Large intestine (tissue), 3 donors: ENCODE measurements at regions not wholly inside any gene's neighbourhood (a gene's known extent, or its start where the extent isn't known, plus 50 kb on each side); places are given as distances from the start of the nearest gene placed in this dataset.

Source experiments
- DNase-seq, 2 donors: peaks; one replicate each; pipeline versions ENCODE4 v3.0.0 to v3.0.0-alpha.2; 2013
- H3K27ac ChIP-seq: one replicate; pipeline ENCODE4 v1.5.1; 2013; ENCODE audit warnings: low read length
- H3K27me3 ChIP-seq: 2 replicates; pipeline ENCODE4 v1.6.1; 2013; ENCODE audit warnings: low read length; ENCODE audit not compliant: control insufficient read depth, insufficient read depth
- H3K36me3 ChIP-seq: 2 replicates; pipeline ENCODE4 v1.6.1; 2013; ENCODE audit warnings: low read length; ENCODE audit not compliant: control insufficient read depth, insufficient read depth
- H3K4me1 ChIP-seq: one replicate; pipeline ENCODE4 v1.6.1; 2013; ENCODE audit warnings: low read length; ENCODE audit not compliant: control insufficient read depth, insufficient read depth
- H3K4me3 ChIP-seq: one replicate; pipeline ENCODE4 v1.5.1; 2013; ENCODE audit warnings: low read length
- H3K9me3 ChIP-seq: one replicate; pipeline ENCODE4 v1.6.1; 2013; ENCODE audit warnings: mild to moderate bottlenecking, low read depth, low read length, moderate library complexity; ENCODE audit not compliant: control insufficient read depth
- WGBS: methylation state at CpG from one replicate; pipeline ENCODE4 v1.1.5; 2013; ENCODE audit warnings: low lambda C conversion rate; ENCODE audit not compliant: insufficient coverage; 5-methylcytosine and 5-hydroxymethylcytosine counted together

DNA sequence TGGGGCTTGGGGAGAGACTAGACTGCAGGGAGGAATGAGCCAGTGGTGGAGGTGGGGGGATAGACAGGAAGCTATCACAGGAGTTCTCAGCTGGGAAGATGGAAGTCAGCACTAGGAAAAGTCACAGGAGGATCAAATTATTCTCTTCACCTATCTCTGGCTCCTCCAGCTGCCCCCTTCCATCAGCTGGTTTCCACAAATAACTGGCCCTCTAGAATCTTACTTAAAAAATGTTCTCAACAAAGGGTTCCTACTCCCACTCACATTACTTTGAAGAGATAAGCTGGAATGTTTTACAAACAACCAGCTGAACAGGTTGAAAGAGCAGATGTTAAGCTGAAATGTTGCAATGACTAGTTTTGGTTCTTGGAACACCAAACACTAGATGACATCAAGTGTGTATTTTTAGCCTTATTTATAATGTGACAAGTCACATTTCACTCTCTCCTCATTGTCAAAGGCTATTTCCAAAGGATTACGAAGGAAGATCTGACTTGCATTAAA lies 102.7 kb upstream of the AADACL2 start:
- H3K27ac ChIP-seq = no peak overlapping the region
- no peak for DNase-seq
- H3K4me1 ChIP-seq = no peaks in the 10 kb centered on the region
- H3K4me3 ChIP-seq = no peak overlapping the region
- no peaks in the 10 kb centered on the region for H3K27me3 ChIP-seq
- H3K36me3 ChIP-seq = no peaks in the 10 kb centered on the region
- no CpG with 5 or more reads among the region's 1 CpG for whole genome bisulfite sequencing
- H3K9me3 ChIP-seq = no peaks in the 10 kb centered on the region

DNA sequence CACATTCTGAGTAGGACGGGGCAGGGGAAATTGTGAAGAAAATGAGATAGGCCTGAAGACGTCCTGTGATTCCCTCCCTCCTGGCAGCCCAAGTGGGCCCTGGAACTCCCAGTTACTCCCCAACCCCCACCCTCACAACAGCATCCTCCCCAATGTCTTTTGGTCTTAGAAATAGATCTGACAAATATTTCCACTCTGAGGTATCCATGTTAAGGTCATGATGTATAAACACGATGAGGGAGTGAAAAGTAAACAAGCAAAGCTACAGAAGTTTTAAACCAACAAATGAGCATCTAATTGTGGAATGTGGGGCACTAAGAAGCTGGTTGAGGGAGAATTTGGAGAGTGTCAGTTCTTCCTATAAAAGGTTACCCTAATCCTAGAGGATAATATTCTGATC lies 103.7 kb upstream of the AADACL2 start:
- Histone ChIP-seq H3K4me3 (no peak overlapping the region), H3K27me3 (no peaks in the 10 kb centered on the region), H3K4me1 (no peaks in the 10 kb centered on the region), H3K9me3 (no peaks in the 10 kb centered on the region), H3K36me3 (no peaks in the 10 kb centered on the region), H3K27ac (no peak overlapping the region)
- no peak for DNase-seq
- WGBS = no CpG with 5 or more reads among the region's 3 CpGs

DNA sequence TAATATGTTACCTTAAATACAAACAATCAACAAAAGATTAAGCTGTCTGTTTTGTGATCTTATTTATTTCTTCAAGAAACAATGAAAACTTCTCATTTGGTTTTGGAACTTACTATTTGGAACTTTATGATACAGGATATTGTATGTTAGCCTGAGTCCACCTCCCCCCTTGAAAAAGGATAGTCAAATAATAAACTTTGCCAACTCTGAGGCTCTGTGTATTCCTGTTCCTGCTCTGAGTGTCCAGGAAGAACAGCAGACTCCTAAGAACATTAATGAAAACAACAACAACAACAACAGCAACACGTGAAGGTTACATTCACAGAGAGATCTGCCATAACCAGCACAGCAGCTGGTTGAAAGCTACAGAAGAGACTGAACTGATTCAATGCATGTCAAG lies 108.1 kb upstream of the AADACL2 start:
- Histone ChIP-seq H3K36me3 (no peaks in the 10 kb centered on the region), H3K27me3 (no peaks in the 10 kb centered on the region), H3K9me3 (no peaks in the 10 kb centered on the region), H3K4me1 (no peaks in the 10 kb centered on the region), H3K4me3 (no peak overlapping the region), H3K27ac (no peak overlapping the region)
- DNase-seq = no peak
- WGBS = no CpG with 5 or more reads among the region's 1 CpG

DNA sequence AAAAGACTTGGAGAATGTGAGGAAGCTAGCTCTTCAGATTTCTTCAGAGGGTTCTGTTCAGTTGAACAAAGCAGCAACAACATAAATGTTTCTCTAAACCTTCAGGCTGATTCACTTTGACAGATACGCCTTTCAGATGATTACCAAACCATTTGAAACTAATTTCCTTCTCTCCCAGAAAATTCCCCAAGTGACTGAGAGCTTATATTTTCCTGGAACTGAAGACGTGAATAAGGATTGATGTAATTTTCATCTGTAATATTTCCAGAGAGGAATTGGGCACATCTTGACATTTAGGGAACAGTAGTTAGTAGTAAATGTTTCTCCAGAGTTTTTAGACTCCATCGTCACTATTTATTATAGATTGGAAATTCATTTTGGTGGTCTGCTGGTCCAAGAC lies 108.6 kb upstream of the AADACL2 start:
- H3K9me3 ChIP-seq = no peaks in the 10 kb centered on the region
- H3K4me3 ChIP-seq = no peak overlapping the region
- no CpG with 5 or more reads among the region's 3 CpGs for WGBS
- no peaks in the 10 kb centered on the region for H3K27me3 ChIP-seq
- DNase-seq = no peak
- no peaks in the 10 kb centered on the region for H3K36me3 ChIP-seq
- H3K4me1 ChIP-seq = no peaks in the 10 kb centered on the region
- no peak overlapping the region for H3K27ac ChIP-seq

DNA sequence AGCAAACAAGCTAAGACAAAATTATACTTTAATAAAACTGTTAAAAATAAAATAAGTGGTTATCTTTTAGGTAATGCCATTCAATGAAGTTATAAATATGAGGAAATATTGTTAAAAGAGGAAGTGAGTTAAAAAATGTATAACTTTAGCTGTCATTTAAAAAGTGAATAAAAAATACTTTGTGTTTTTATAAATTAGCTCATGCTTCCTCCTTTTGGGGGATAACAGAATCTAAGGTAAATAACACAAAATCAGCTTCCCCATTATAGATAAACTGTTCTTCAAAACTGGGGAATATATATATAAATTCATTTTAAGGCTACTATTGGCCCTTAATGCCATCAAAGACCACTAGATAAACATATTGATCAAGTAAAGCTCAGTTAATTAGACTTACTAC lies 113.7 kb upstream of the AADACL2 start:
- Histone ChIP-seq H3K4me3 (no peak overlapping the region), H3K27me3 (no peaks in the 10 kb centered on the region), H3K36me3 (no peaks in the 10 kb centered on the region), H3K27ac (no peak overlapping the region), H3K4me1 (no peaks in the 10 kb centered on the region), H3K9me3 (no peaks in the 10 kb centered on the region)
- DNase-seq = no peak

DNA sequence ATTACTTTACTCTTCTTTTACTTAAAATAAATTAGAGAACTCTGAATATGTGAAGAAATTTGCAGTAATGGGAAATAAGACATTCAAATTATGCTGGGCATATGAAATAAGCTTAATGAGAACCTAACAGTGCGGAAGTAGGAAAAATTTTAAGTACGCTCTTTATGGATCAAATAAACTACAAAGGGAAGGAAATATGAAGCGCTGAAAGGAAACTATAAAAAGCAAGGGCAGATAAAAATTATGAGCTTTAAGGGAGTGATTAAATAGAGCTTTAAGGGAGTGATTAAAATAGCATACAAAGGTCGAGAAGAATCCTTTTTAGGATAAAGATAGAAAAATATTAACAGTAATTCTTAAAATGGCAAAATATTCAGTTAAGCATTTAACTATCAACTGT lies 118.3 kb upstream of the AADACL2 start:
- H3K36me3 ChIP-seq = no peaks in the 10 kb centered on the region
- no peak for DNase-seq
- WGBS = 90% methylated on average over 4 of the region's 4 CpGs

DNA sequence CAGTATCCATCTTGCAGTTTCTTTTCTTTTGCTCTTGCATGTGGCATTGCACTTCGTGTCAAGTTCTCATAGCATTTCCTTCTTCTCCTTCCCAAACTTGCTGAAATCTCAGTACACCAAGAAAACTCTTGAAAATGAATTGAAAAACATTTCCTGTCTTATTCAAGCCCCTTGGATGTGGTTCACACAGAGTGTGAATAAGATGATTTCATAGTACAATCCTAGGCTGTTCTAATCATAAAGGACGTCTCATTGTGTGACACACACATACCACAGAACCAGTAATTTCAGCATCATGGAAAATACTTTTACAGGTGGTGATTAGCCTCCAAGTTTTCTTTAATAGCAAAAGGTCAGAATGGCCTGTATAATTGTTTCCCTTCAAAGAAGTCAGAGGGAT lies 121.6 kb upstream of the AADACL2 start:
- no peaks in the 10 kb centered on the region for H3K36me3 ChIP-seq
- H3K4me3 ChIP-seq = no peak overlapping the region
- no peaks in the 10 kb centered on the region for H3K4me1 ChIP-seq
- DNase-seq = no peak
- no peaks in the 10 kb centered on the region for H3K27me3 ChIP-seq
- WGBS = 88% methylated on average over 1 of the region's 2 CpGs
- H3K9me3 ChIP-seq = no peaks in the 10 kb centered on the region
- no peak overlapping the region for H3K27ac ChIP-seq

More for the DNA sequence above, 118.3 kb upstream of the AADACL2 start:
- H3K9me3 ChIP-seq = no peaks in the 10 kb centered on the region
- H3K27ac ChIP-seq = no peak overlapping the region
- H3K4me1 ChIP-seq = no peaks in the 10 kb centered on the region
- no peak overlapping the region for H3K4me3 ChIP-seq
- H3K27me3 ChIP-seq = no peaks in the 10 kb centered on the region

DNA sequence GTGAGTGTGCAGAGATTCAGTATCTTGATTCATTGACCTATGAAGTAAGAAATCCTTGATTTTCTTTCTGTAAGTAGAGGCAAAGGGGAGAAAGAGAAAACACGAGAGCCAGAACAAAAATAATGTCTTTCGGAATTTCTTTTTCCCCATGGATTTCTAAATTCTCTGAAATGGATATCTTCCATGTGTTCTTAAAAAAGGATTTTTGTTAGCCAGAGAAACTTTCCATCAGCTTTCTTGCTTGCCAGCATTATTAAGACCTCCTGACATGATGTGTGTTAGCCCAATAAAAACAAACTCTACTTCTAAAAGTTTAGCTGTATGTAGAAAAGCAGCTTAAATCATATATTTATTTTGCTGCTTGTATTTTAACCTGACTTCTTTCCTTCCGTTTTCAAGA lies 122.3 kb upstream of the AADACL2 start:
- H3K36me3 ChIP-seq = no peaks in the 10 kb centered on the region
- no peaks in the 10 kb centered on the region for H3K27me3 ChIP-seq
- no peaks in the 10 kb centered on the region for H3K9me3 ChIP-seq
- DNase-seq = no peak
- 93% methylated on average over 3 of the region's 3 CpGs for WGBS
- no peak overlapping the region for H3K27ac ChIP-seq
- no peaks in the 10 kb centered on the region for H3K4me1 ChIP-seq
- H3K4me3 ChIP-seq = no peak overlapping the region

DNA sequence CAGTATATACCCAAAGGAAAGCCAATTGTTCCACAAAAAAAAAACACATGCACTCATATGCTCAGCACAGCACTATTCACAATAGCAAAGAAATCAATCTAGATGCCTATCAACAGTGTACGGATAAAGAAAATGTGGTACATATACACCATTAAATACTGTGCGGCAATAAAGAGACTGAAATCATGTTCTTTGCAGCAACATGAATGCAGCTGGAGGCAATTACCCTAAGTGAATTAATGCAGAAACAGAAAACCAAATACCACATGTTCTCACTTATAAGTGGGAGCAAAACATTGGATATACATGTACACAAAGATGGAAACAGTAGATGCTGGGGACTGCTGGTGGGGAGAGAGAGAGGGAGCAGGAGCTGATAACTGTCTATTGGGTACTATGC lies 124.2 kb upstream of the AADACL2 start:
- no CpG with 5 or more reads among the region's 2 CpGs for WGBS
- no peaks in the 10 kb centered on the region for H3K36me3 ChIP-seq
- no peaks in the 10 kb centered on the region for H3K27me3 ChIP-seq

DNA sequence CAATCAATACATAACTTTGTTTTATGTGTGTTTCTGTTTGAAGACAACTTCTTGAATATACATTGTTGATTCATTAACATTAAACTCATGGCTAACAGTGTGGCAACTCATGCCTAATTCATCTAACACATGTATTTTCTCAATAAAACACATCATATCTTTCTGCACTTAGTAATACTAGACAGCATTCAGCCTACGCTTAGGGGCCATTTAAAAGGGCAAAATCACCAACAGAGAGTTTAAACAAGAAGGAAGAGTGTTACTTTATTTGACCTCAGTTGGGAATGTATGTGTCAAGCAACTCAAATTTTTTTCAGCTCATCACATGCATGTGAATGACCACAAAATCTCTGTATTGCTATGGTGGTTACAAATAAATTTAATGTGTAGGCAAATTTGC lies 128.8 kb upstream of the AADACL2 start:
- WGBS = no CpG with 5 or more reads among the region's 1 CpG
- H3K4me3 ChIP-seq = no peak overlapping the region
- H3K4me1 ChIP-seq = no peaks in the 10 kb centered on the region
- H3K27ac ChIP-seq = no peak overlapping the region
- DNase-seq = no peak
- no peaks in the 10 kb centered on the region for H3K36me3 ChIP-seq
- H3K27me3 ChIP-seq = no peaks in the 10 kb centered on the region
- no peaks in the 10 kb centered on the region for H3K9me3 ChIP-seq

More for the DNA sequence above, 124.2 kb upstream of the AADACL2 start:
- DNase-seq = no peak
- no peak overlapping the region for H3K4me3 ChIP-seq
- no peak overlapping the region for H3K27ac ChIP-seq
- H3K4me1 ChIP-seq = no peaks in the 10 kb centered on the region
- H3K9me3 ChIP-seq = no peaks in the 10 kb centered on the region

DNA sequence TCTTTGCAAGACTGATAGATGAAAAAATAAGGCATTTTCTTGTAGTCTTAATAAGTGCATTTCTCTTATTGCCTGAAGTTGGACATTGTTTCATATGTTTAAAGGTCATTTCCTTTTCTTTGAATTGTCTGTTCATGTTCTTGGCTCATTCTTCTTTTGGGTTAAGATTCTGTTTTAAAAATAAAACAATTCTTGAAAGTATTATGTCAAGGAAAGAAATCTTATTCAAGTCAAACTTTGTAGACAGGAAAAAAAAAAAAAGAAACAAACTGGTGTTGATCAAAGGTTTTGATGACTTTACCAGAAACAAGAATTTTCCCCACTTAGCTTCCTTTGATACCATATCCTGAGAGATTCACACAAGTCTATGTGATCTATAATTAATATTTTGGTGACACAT lies 132.9 kb upstream of the AADACL2 start:
- no peaks in the 10 kb centered on the region for H3K36me3 ChIP-seq
- no peak for DNase-seq
- no peak overlapping the region for H3K27ac ChIP-seq
- H3K4me3 ChIP-seq = no peak overlapping the region
- H3K9me3 ChIP-seq = no peaks in the 10 kb centered on the region
- H3K4me1 ChIP-seq = no peaks in the 10 kb centered on the region
- H3K27me3 ChIP-seq = no peaks in the 10 kb centered on the region
